Lung (tissue), 11 donors: ENCODE measurements at regions not wholly inside any gene's neighbourhood (a gene's known extent, or its start where the extent isn't known, plus 50 kb on each side); places are given as distances from the start of the nearest gene placed in this dataset.

Source experiments
- ATAC-seq: fragments of 200-7000 bp; cut with Tn5 transposase; one replicate; pipeline ENCODE4 v1.9.1; 2020; ENCODE audit warnings: moderate number of reproducible peaks; ENCODE audit not compliant: insufficient read depth, low FRiP score
- DNase-seq, 3 donors: peaks; one replicate each; pipeline ENCODE4 v3.0.0-alpha.2; 2013 to 2017
- H3K27ac ChIP-seq, 2 donors: one replicate each; pipeline ENCODE4 v1.5.1; 2013; ENCODE audit warnings: mild to moderate bottlenecking in 2 of 2, moderate library complexity in 2 of 2, control low read depth in 1 of 2, inconsistent platforms in 1 of 2, low read depth in 1 of 2, low read length in 1 of 2
- H3K27me3 ChIP-seq, 3 donors: one replicate each; pipeline ENCODE4 v1.5.1; 2013; ENCODE audit warnings: low read length in 2 of 3; ENCODE audit not compliant: control insufficient read depth in 3 of 3, insufficient read depth in 3 of 3
- H3K36me3 ChIP-seq, 4 donors: one replicate each; pipeline ENCODE4 v1.5.1; 2013; ENCODE audit warnings: low read length in 4 of 4, mild to moderate bottlenecking in 1 of 4, moderate library complexity in 1 of 4; ENCODE audit not compliant: control insufficient read depth in 4 of 4, insufficient read depth in 4 of 4
- H3K4me1 ChIP-seq, 5 donors: one replicate each; pipeline ENCODE4 v1.5.1; 2013; ENCODE audit warnings: low read length in 5 of 5, mild to moderate bottlenecking in 2 of 5, moderate library complexity in 1 of 5; ENCODE audit not compliant: control insufficient read depth in 5 of 5, insufficient read depth in 5 of 5
- H3K4me3 ChIP-seq: one replicate; pipeline ENCODE4 v1.5.1; 2013; ENCODE audit warnings: mild to moderate bottlenecking, control low read depth, moderate library complexity
- H3K9ac ChIP-seq, 2 donors: one replicate each; pipeline ENCODE4 v1.5.1; 2013; ENCODE audit warnings: low read length in 2 of 2, control low read depth in 1 of 2; ENCODE audit not compliant: insufficient read depth in 1 of 2
- H3K9me3 ChIP-seq, 4 donors: one replicate each; pipeline ENCODE4 v1.5.1; 2013; ENCODE audit warnings: low read length in 3 of 4, mild to moderate bottlenecking in 1 of 4, moderate library complexity in 1 of 4; ENCODE audit not compliant: control insufficient read depth in 4 of 4, insufficient read depth in 3 of 4
- CTCF ChIP-seq: IDR thresholded peaks from 2 replicates; pipeline ENCODE4 v1.5.1; 2012; ENCODE audit warnings: mild to moderate bottlenecking; ENCODE audit errors: control extremely low read depth, extremely low read depth
- WGBS, 2 donors: extraction: QIAGEN DNeasy Blood & Tissue Kit; methylation state at CpG; one replicate each; pipeline ENCODE4 v1.1.7; 2013; 5-methylcytosine and 5-hydroxymethylcytosine counted together
- donor health status: control.
- donor health status: control.
- donor health status: Bipolar disorder and iron deficiency.
- donor health status: healthy.
- donor health status: DM: yes; HTN: yes; CAD: no.

GRCh38 chr11:104765401-104766095, 132.7 kb downstream of the CASP12 start:
- no peak for TF ChIP-seq CTCF
- Histone ChIP-seq H3K9me3 (no peaks in the 10 kb centered on the region), H3K4me3 (no peak overlapping the region), H3K4me1 (no peaks in the 10 kb centered on the region), H3K36me3 (no peaks in the 10 kb centered on the region), H3K27me3 (no peaks in the 10 kb centered on the region), H3K27ac (no peak overlapping the region), H3K9ac (no peak overlapping the region)
- WGBS, 2 donors: 84 to 87% methylated on average over 8 of the region's 8 CpGs
- DNase-seq (peak in 2 of 3 donors; percentile 17 to 22), ATAC-seq (no peak)

- 41 to 54% methylated on average over 1 of the region's 1 CpG for WGBS, 2 donors
Observed at GRCh38 chr11:104764710-104765045, 133.6 kb downstream of the CASP12 start.

DNA sequence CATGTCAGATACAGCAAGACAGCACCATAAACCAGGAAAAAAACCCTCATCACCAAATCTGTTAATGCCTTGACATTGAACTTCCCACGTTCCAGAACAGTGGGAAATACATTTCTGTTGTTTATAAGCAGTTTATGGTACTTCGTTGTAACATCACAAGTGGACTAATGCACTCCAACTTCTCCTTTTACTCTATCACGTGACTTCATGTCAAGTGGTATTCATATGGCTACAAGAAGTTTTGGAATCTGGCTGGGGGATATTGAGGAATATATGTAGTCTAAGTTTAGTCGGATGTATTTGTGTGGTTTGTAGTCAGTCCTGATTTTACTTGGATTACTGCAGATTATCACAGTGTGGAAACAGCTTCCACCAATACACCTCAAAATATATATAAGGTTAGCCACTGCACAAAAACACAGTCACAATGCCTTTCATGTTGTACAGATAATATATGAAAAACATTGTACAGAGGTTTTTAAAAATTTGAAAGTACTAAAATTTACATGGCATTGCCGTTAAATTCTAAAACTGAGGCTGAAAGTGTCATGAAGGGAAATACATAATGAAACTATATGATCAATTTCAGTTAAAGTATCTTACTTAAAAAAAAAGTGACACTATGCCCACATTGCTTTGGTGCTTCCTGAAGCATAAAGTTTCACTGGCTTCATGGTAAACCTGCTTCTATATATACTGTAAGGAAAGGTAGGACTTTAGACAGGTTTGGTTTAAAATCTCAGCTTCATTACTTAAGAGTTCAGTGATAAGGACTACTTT, 134.1 kb downstream of the CASP12 start:
- H3K27ac ChIP-seq: no peak overlapping the region
- ATAC-seq: no peak
- 76 to 78% methylated on average over 5 of the region's 5 CpGs for WGBS, 2 donors

More at GRCh38 chr11:104764710-104765045, 133.6 kb downstream of the CASP12 start:
- H3K4me3 ChIP-seq: no peak overlapping the region
- no peak overlapping the region for H3K9ac ChIP-seq
- H3K4me1 ChIP-seq: no peaks in the 10 kb centered on the region
- H3K27me3 ChIP-seq: no peaks in the 10 kb centered on the region
- H3K27ac ChIP-seq: no peak overlapping the region
- ATAC-seq: no peak
- H3K36me3 ChIP-seq: no peaks in the 10 kb centered on the region
- TF ChIP-seq CTCF: no peak
- DNase-seq: peak in 2 of 3 donors; percentile 22 to 31
- no peaks in the 10 kb centered on the region for H3K9me3 ChIP-seq

More for the DNA sequence above, 134.1 kb downstream of the CASP12 start:
- no peaks in the 10 kb centered on the region for H3K36me3 ChIP-seq
- H3K9ac ChIP-seq: no peak overlapping the region
- no peaks in the 10 kb centered on the region for H3K4me1 ChIP-seq
- H3K27me3 ChIP-seq: no peaks in the 10 kb centered on the region
- no peak for DNase-seq
- H3K4me3 ChIP-seq: no peak overlapping the region
- no peak for TF ChIP-seq CTCF
- H3K9me3 ChIP-seq: no peaks in the 10 kb centered on the region
